H1 (cell line): ENCODE measurements at regions not wholly inside any gene's neighbourhood (a gene's known extent, or its start where the extent isn't known, plus 50 kb on each side); places are given as distances from the start of the nearest gene placed in this dataset.

Experiments used
- CREB1 ChIP-seq: IDR thresholded peaks from 2 replicates; pipeline ENCODE4 v1.6.1; 2012; ENCODE audit warnings: inconsistent platforms
- CTCF ChIP-seq, 3 experiments: IDR thresholded peaks; 1 replicate in 2 of 3; 2 replicates in 1 of 3; pipeline versions ENCODE4 v1.5.1 to v1.6.1; 2011; ENCODE audit warnings: low read length in 3 of 3, mild to moderate bottlenecking in 3 of 3, inconsistent platforms in 2 of 3, low read depth in 1 of 3, moderate library complexity in 1 of 3; ENCODE audit not compliant: insufficient read depth in 1 of 3; ENCODE audit errors: control extremely low read depth in 1 of 3
- EZH2 ChIP-seq: fragments of 200-600 bp; sonication (generic); IDR thresholded peaks from 2 replicates; pipeline ENCODE4 v1.7.1; 2012; ENCODE audit warnings: low read depth, mild to moderate bottlenecking, moderate library complexity, low read length, inconsistent platforms; ENCODE audit not compliant: severe bottlenecking
- JUN ChIP-seq: IDR thresholded peaks from 2 replicates; pipeline ENCODE4 v1.6.1; 2011; ENCODE audit warnings: low read depth, mild to moderate bottlenecking, improper control_type of control experiment, low read length
- MAFK ChIP-seq: IDR thresholded peaks from 2 replicates; pipeline ENCODE4 v1.6.1; 2012; ENCODE audit warnings: low read depth, mild to moderate bottlenecking, improper control_type of control experiment, low read length
- MAX ChIP-seq: IDR thresholded peaks from 2 replicates; pipeline ENCODE4 v1.6.1; 2012; ENCODE audit warnings: inconsistent platforms
- PHF8 ChIP-seq: fragments of 200-600 bp; sonication (generic); conservative IDR thresholded peaks from 2 replicates; pipeline ENCODE4 v1.7.1; 2012; ENCODE audit warnings: low read depth, mild to moderate bottlenecking, inconsistent platforms, low read length, moderate library complexity
- POLR2A ChIP-seq, 2 experiments: IDR thresholded peaks; 1 replicate in 1 of 2; 2 replicates in 1 of 2; pipeline ENCODE4 v1.6.1; 2011; ENCODE audit warnings: low read depth in 2 of 2, low read length in 2 of 2, mild to moderate bottlenecking in 2 of 2; ENCODE audit errors: control extremely low read depth in 1 of 2
- POLR2AphosphoS5 ChIP-seq: IDR thresholded peaks from 2 replicates; pipeline ENCODE4 v1.6.1; 2011; ENCODE audit warnings: low read depth, low read length
- RAD21 ChIP-seq, 2 experiments: IDR thresholded peaks in 1 of 2; conservative IDR thresholded peaks in 1 of 2; 2 replicates each; pipeline ENCODE4 v1.6.1; 2011; ENCODE audit warnings: low read depth in 2 of 2, low read length in 2 of 2, improper control_type of control experiment in 1 of 2, inconsistent platforms in 1 of 2, mild to moderate bottlenecking in 1 of 2, moderate library complexity in 1 of 2
- SUZ12 ChIP-seq: fragments of 200-600 bp; sonication (generic); IDR thresholded peaks from 2 replicates; pipeline ENCODE4 v1.6.1; 2012; ENCODE audit warnings: mild to moderate bottlenecking, inconsistent platforms, low read length, moderate library complexity, mixed read lengths
- TEAD4 ChIP-seq: IDR thresholded peaks from 2 replicates; pipeline ENCODE4 v1.6.1; 2012; ENCODE audit warnings: low read depth, low read length, inconsistent platforms, mixed read lengths
- USF2 ChIP-seq: IDR thresholded peaks from 2 replicates; pipeline ENCODE4 v1.6.1; 2011; ENCODE audit warnings: low read length, improper control_type of control experiment

- no peak for TF ChIP-seq USF2
- no peak for TF ChIP-seq SUZ12
- TF ChIP-seq CREB1: no peak
- TF ChIP-seq EZH2: no peak
- TF ChIP-seq PHF8: no peak
- TF ChIP-seq JUN: no peak
- TF ChIP-seq POLR2AphosphoS5: no peak
- no peak for TF ChIP-seq MAX
- TF ChIP-seq MAFK: no peak
- TF ChIP-seq CTCF (IDR thresholded peaks at IDR 0.05; ENCODE audit: control extremely low read depth in 1 of 3, insufficient read depth in 1 of 3, low read depth in 1 of 3, low read length in 3 of 3): no peak
- TF ChIP-seq POLR2A (IDR thresholded peaks at IDR 0.05; ENCODE audit: control extremely low read depth in 1 of 2, low read depth in 2 of 2, low read length in 2 of 2): no peak
- no peak for TF ChIP-seq RAD21 (IDR thresholded peaks at IDR 0.05 in 1 of 2, conservative IDR thresholded peaks at IDR 0.05 in 1 of 2; ENCODE audit: low read depth in 2 of 2, low read length in 2 of 2)
- no peak for TF ChIP-seq TEAD4
Measured at GRCh38 chr9:85115473-85115872, 445.9 kb downstream of the NTRK2 start.
